GM23338 (cell line): ENCODE measurements at regions not wholly inside any gene's neighbourhood (a gene's known extent, or its start where the extent isn't known, plus 50 kb on each side); places are given as distances from the start of the nearest gene placed in this dataset.

Experiments
- EZH2 ChIP-seq: fragments of 200-600 bp; sonication (generic); IDR thresholded peaks from one replicate; pipeline ENCODE4 v1.8.0; 2017; ENCODE audit warnings: antibody characterized with exemption, mild to moderate bottlenecking, low read depth; ENCODE audit not compliant: unreplicated experiment
- JUNB ChIP-seq: IDR thresholded peaks from one replicate; pipeline ENCODE4 v1.6.1; 2016; ENCODE audit warnings: antibody characterized with exemption; ENCODE audit not compliant: unreplicated experiment
- NANOG ChIP-seq: IDR thresholded peaks from 2 replicates; pipeline ENCODE4 v1.6.1; 2016; ENCODE audit warnings: antibody characterized with exemption, borderline replicate concordance
- TF ChIP-seq, protein P1 (sequence below): fragments of 250-450 bp; sonication (Bioruptor Pico); IDR thresholded peaks from 2 replicates; pipeline ENCODE4 v1.5.0; 2020; ENCODE audit warnings: mild to moderate bottlenecking, moderate library complexity
- TF ChIP-seq, protein P2 (sequence below): IDR thresholded peaks from one replicate; pipeline ENCODE4 v1.6.1; 2018; ENCODE audit warnings: antibody characterized with exemption; ENCODE audit not compliant: unreplicated experiment

DNA sequence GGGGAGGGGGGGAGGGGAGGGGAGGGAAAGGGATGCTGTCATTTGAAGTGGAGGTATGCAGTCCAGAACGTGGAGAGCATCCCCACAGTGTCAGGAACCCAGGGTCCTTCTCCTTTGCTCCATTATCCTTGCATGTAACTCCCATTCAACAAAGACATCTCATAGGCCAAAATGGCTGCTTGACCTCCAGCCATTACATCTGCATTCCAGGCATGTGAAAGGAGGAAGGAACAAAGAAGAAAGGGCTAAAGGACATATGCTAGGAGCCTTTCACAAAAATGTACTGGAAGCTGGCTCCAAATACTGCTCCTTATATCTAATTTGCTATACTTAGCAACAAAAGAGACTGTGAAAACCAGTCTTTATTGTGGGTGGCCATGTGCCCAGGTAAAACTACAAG is 87.0 kb upstream of the CRHR1 start (continued):
- TF ChIP-seq, protein P1, sequence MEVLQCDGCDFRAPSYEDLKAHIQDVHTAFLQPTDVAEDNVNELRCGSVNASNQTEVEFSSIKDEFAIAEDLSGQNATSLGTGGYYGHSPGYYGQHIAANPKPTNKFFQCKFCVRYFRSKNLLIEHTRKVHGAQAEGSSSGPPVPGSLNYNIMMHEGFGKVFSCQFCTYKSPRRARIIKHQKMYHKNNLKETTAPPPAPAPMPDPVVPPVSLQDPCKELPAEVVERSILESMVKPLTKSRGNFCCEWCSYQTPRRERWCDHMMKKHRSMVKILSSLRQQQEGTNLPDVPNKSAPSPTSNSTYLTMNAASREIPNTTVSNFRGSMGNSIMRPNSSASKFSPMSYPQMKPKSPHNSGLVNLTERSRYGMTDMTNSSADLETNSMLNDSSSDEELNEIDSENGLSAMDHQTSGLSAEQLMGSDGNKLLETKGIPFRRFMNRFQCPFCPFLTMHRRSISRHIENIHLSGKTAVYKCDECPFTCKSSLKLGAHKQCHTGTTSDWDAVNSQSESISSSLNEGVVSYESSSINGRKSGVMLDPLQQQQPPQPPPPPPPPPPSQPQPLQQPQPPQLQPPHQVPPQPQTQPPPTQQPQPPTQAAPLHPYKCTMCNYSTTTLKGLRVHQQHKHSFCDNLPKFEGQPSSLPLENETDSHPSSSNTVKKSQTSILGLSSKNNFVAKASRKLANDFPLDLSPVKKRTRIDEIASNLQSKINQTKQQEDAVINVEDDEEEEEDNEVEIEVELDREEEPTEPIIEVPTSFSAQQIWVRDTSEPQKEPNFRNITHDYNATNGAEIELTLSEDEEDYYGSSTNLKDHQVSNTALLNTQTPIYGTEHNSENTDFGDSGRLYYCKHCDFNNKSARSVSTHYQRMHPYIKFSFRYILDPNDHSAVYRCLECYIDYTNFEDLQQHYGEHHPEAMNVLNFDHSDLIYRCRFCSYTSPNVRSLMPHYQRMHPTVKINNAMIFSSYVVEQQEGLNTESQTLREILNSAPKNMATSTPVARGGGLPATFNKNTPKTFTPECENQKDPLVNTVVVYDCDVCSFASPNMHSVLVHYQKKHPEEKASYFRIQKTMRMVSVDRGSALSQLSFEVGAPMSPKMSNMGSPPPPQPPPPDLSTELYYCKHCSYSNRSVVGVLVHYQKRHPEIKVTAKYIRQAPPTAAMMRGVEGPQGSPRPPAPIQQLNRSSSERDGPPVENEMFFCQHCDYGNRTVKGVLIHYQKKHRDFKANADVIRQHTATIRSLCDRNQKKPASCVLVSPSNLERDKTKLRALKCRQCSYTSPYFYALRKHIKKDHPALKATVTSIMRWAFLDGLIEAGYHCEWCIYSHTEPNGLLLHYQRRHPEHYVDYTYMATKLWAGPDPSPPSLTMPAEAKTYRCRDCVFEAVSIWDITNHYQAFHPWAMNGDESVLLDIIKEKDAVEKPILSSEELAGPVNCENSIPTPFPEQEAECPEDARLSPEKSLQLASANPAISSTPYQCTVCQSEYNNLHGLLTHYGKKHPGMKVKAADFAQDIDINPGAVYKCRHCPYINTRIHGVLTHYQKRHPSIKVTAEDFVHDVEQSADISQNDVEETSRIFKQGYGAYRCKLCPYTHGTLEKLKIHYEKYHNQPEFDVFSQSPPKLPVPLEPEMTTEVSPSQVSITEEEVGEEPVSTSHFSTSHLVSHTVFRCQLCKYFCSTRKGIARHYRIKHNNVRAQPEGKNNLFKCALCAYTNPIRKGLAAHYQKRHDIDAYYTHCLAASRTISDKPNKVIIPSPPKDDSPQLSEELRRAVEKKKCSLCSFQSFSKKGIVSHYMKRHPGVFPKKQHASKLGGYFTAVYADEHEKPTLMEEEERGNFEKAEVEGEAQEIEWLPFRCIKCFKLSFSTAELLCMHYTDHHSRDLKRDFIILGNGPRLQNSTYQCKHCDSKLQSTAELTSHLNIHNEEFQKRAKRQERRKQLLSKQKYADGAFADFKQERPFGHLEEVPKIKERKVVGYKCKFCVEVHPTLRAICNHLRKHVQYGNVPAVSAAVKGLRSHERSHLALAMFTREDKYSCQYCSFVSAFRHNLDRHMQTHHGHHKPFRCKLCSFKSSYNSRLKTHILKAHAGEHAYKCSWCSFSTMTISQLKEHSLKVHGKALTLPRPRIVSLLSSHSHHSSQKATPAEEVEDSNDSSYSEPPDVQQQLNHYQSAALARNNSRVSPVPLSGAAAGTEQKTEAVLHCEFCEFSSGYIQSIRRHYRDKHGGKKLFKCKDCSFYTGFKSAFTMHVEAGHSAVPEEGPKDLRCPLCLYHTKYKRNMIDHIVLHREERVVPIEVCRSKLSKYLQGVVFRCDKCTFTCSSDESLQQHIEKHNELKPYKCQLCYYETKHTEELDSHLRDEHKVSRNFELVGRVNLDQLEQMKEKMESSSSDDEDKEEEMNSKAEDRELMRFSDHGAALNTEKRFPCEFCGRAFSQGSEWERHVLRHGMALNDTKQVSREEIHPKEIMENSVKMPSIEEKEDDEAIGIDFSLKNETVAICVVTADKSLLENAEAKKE (CRISPR knock-in tag) = no peak
- no peak for TF ChIP-seq JUNB
- TF ChIP-seq, protein P2, sequence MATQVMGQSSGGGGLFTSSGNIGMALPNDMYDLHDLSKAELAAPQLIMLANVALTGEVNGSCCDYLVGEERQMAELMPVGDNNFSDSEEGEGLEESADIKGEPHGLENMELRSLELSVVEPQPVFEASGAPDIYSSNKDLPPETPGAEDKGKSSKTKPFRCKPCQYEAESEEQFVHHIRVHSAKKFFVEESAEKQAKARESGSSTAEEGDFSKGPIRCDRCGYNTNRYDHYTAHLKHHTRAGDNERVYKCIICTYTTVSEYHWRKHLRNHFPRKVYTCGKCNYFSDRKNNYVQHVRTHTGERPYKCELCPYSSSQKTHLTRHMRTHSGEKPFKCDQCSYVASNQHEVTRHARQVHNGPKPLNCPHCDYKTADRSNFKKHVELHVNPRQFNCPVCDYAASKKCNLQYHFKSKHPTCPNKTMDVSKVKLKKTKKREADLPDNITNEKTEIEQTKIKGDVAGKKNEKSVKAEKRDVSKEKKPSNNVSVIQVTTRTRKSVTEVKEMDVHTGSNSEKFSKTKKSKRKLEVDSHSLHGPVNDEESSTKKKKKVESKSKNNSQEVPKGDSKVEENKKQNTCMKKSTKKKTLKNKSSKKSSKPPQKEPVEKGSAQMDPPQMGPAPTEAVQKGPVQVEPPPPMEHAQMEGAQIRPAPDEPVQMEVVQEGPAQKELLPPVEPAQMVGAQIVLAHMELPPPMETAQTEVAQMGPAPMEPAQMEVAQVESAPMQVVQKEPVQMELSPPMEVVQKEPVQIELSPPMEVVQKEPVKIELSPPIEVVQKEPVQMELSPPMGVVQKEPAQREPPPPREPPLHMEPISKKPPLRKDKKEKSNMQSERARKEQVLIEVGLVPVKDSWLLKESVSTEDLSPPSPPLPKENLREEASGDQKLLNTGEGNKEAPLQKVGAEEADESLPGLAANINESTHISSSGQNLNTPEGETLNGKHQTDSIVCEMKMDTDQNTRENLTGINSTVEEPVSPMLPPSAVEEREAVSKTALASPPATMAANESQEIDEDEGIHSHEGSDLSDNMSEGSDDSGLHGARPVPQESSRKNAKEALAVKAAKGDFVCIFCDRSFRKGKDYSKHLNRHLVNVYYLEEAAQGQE = no peak
- TF ChIP-seq EZH2 = no peak
- no peak for TF ChIP-seq NANOG
